Natural killer cell (primary cell): ENCODE measurements at regions not wholly inside any gene's neighbourhood (a gene's known extent, or its start where the extent isn't known, plus 50 kb on each side); places are given as distances from the start of the nearest gene placed in this dataset.

Source experiments
- ATAC-seq, 3 donors: fragments of 150-1000 bp in 2 of 3; fragments of 200-7000 bp in 1 of 3; cut with Tn5 transposase; 1 replicate in 1 of 3; 2 replicates in 2 of 3; pipeline ENCODE4 v1.10.0; 2021; ENCODE audit warnings: mild to moderate bottlenecking in 2 of 3, moderate library complexity in 2 of 3
- DNase-seq, 2 donors: peaks; one replicate each; pipeline versions ENCODE4 v3.0.0 to v3.0.0-alpha.2; 2013 to 2021; ENCODE audit warnings: mixed read lengths in 1 of 2
- H3K27ac ChIP-seq: one replicate; pipeline ENCODE4 v1.5.1; 2013; ENCODE audit warnings: mild to moderate bottlenecking, low read length
- H3K27me3 ChIP-seq: one replicate; pipeline ENCODE4 v1.6.1; 2013; ENCODE audit warnings: low read length; ENCODE audit not compliant: control insufficient read depth, insufficient read depth
- H3K36me3 ChIP-seq: one replicate; pipeline ENCODE4 v1.6.1; 2013; ENCODE audit warnings: low read length; ENCODE audit not compliant: control insufficient read depth, insufficient read depth
- H3K4me1 ChIP-seq: one replicate; pipeline ENCODE4 v1.6.1; 2013; ENCODE audit warnings: low read length; ENCODE audit not compliant: control insufficient read depth, insufficient read depth
- H3K4me3 ChIP-seq: one replicate; pipeline ENCODE4 v1.5.1; 2013; ENCODE audit warnings: low read length
- H3K9me3 ChIP-seq: one replicate; pipeline ENCODE4 v1.6.1; 2013; ENCODE audit warnings: low read length; ENCODE audit not compliant: control insufficient read depth, insufficient read depth
- H3K27ac Mint-ChIP-seq, 2 donors: one replicate each; pipeline ENCODE4 v1.8.0; 2022; ENCODE audit warnings: mild to moderate bottlenecking in 2 of 2, mixed read lengths in 2 of 2, moderate library complexity in 1 of 2
- H3K27me3 Mint-ChIP-seq, 2 donors: one replicate each; pipeline ENCODE4 v1.8.0; 2022; ENCODE audit warnings: low read depth in 2 of 2, mixed read lengths in 2 of 2
- H3K36me3 Mint-ChIP-seq: one replicate; pipeline ENCODE4 v1.8.0; 2022; ENCODE audit warnings: mixed read lengths
- H3K4me1 Mint-ChIP-seq, 2 donors: one replicate each; pipeline ENCODE4 v1.8.0; 2022; ENCODE audit warnings: mixed read lengths in 2 of 2
- H3K4me3 Mint-ChIP-seq: one replicate; pipeline ENCODE4 v1.8.0; 2022; ENCODE audit warnings: mild to moderate bottlenecking, moderate library complexity, mixed read lengths
- H3K9me3 Mint-ChIP-seq, 2 donors: one replicate each; pipeline ENCODE4 v1.8.0; 2022; ENCODE audit warnings: mixed read lengths in 2 of 2
- CTCF ChIP-seq: fragments of 200-600 bp; IDR thresholded peaks from one replicate; pipeline ENCODE4 v1.8.0; 2022; ENCODE audit warnings: antibody characterized with exemption
- WGBS: methylation state at CpG from one replicate; pipeline ENCODE4 v1.1.7; 2013; ENCODE audit warnings: missing lambda C conversion rate; ENCODE audit not compliant: insufficient coverage; 5-methylcytosine and 5-hydroxymethylcytosine counted together
- intact Hi-C: fragments of 100-400 bp; cut with micrococcal nuclease; formaldehyde crosslinking; loops from one replicate; pipeline ENCODE4 v1.14.2; 2022

- peaks cover 0 to 6% of the 10 kb centered on the region in 2 donors for H3K4me1 Mint-ChIP-seq
- Histone ChIP-seq H3K4me3 (no peak overlapping the region), H3K27me3 (no peaks in the 10 kb centered on the region), H3K36me3 (no peaks in the 10 kb centered on the region), H3K9me3 (no peaks in the 10 kb centered on the region), H3K4me1 (no peaks in the 10 kb centered on the region), H3K27ac (no peak overlapping the region)
- no peak for TF ChIP-seq CTCF
- DNase-seq = no peak
- intact Hi-C loops = no loop called here
- ATAC-seq = no peak
- 94% methylated on average over 2 of the region's 2 CpGs for WGBS
- H3K36me3 Mint-ChIP-seq = no peaks in the 10 kb centered on the region
- H3K9me3 Mint-ChIP-seq = peaks cover 5 to 8% of the 10 kb centered on the region in 2 donors
- no peak overlapping the region for H3K27ac Mint-ChIP-seq
- H3K27me3 Mint-ChIP-seq = no peaks in the 10 kb centered on the region
- no peak overlapping the region for H3K4me3 Mint-ChIP-seq
Observed at GRCh38 chr20:11791316-11791715, 126.4 kb upstream of the BTBD3 start.

GRCh38 chr20:11791835-11792567 is 125.7 kb upstream of the BTBD3 start:
- Histone ChIP-seq H3K4me1 (no peaks in the 10 kb centered on the region), H3K9me3 (no peaks in the 10 kb centered on the region), H3K27me3 (no peaks in the 10 kb centered on the region), H3K36me3 (no peaks in the 10 kb centered on the region), H3K4me3 (no peak overlapping the region), H3K27ac (no peak overlapping the region)
- Mint-ChIP-seq H3K36me3 (no peaks in the 10 kb centered on the region), H3K4me1 (peaks cover 0 to 6% of the 10 kb centered on the region in 2 donors), H3K4me3 (no peak overlapping the region), H3K27me3 (no peaks in the 10 kb centered on the region), H3K9me3 (peaks cover 5 to 8% of the 10 kb centered on the region in 2 donors), H3K27ac (no peak overlapping the region)
- ATAC-seq (no peak), DNase-seq (no peak)
- WGBS = 90% methylated on average over 8 of the region's 9 CpGs
- no peak for TF ChIP-seq CTCF
- intact Hi-C loops = no loop called here

- intact Hi-C loops = no loop called here
Observed at GRCh38 chr20:11792568-11792953, 125.1 kb upstream of the BTBD3 start.

More at GRCh38 chr20:11792568-11792953, 125.1 kb upstream of the BTBD3 start:
- Mint-ChIP-seq H3K27ac (no peak overlapping the region), H3K36me3 (no peaks in the 10 kb centered on the region), H3K27me3 (no peaks in the 10 kb centered on the region), H3K4me3 (no peak overlapping the region), H3K4me1 (peaks cover 0 to 6% of the 10 kb centered on the region in 2 donors), H3K9me3 (peaks cover 5 to 8% of the 10 kb centered on the region in 2 donors)
- no peak for TF ChIP-seq CTCF
- Histone ChIP-seq H3K36me3 (no peaks in the 10 kb centered on the region), H3K4me3 (no peak overlapping the region), H3K9me3 (no peaks in the 10 kb centered on the region), H3K27me3 (no peaks in the 10 kb centered on the region), H3K4me1 (no peaks in the 10 kb centered on the region), H3K27ac (no peak overlapping the region)
- DNase-seq (no peak), ATAC-seq (no peak)
- 80% methylated on average over 2 of the region's 2 CpGs for WGBS
